Prostate gland (tissue), 2 donors: ENCODE measurements at regions not wholly inside any gene's neighbourhood (a gene's known extent, or its start where the extent isn't known, plus 50 kb on each side); places are given as distances from the start of the nearest gene placed in this dataset.

Experiments
- POLR2A ChIP-seq: fragments of 450-650 bp; IDR thresholded peaks from one replicate; pipeline ENCODE4 v1.6.1; 2016; ENCODE audit warnings: antibody characterized with exemption, mild to moderate bottlenecking
- POLR2AphosphoS5 ChIP-seq: sonication (generic); formaldehyde crosslinking; IDR thresholded peaks from one replicate; pipeline ENCODE4 v1.6.1; 2017; ENCODE audit warnings: antibody characterized with exemption
- TF ChIP-seq, protein P1 (sequence below), 4 experiments: fragments of 200-600 bp in 2 of 4; fragments of 450-650 bp in 2 of 4; sonication (generic) in 2 of 4; IDR thresholded peaks; 1 replicate in 3 of 4; 2 replicates in 1 of 4; pipeline ENCODE4 v1.5.1; 2016 to 2019; ENCODE audit warnings: antibody characterized with exemption in 4 of 4, mild to moderate bottlenecking in 2 of 4, moderate library complexity in 2 of 4

DNA sequence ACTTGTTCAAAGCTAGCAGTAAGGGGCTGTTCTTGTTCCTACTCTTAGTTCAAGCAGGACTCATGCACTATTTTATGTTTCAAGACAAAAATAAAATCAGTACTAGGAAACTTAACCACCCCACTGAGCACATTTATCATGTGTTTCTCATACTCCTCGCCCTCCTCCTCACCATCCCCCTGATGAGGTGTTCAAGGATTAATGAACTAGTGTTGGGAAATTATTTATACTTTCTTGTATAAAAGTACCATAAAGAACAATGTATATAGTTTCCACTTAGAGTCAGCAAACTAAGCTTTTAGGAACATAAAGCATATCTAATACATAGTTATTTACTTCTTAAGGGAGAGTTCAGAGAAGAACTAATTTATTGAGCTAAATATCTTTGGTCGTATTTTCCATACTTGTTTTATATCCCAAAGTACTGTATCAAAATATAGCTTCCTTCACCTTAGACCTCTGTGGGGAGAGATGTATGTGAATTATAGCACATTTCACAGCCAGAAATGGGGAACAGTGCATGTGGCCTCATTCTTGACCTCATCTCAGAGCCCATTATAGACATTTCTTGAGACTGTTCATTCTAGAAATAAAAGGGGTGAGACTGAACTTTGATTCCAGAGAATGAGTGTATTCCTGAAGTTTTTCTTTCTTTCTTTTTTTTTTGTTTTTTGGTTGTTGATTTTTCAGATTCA lies 326.5 kb upstream of the MAP3K7 start:
- TF ChIP-seq, protein P1, sequence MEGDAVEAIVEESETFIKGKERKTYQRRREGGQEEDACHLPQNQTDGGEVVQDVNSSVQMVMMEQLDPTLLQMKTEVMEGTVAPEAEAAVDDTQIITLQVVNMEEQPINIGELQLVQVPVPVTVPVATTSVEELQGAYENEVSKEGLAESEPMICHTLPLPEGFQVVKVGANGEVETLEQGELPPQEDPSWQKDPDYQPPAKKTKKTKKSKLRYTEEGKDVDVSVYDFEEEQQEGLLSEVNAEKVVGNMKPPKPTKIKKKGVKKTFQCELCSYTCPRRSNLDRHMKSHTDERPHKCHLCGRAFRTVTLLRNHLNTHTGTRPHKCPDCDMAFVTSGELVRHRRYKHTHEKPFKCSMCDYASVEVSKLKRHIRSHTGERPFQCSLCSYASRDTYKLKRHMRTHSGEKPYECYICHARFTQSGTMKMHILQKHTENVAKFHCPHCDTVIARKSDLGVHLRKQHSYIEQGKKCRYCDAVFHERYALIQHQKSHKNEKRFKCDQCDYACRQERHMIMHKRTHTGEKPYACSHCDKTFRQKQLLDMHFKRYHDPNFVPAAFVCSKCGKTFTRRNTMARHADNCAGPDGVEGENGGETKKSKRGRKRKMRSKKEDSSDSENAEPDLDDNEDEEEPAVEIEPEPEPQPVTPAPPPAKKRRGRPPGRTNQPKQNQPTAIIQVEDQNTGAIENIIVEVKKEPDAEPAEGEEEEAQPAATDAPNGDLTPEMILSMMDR (IDR thresholded peaks at IDR 0.05), result no peak
- no peak for TF ChIP-seq POLR2A
- no peak for TF ChIP-seq POLR2AphosphoS5
